ENCODE measurements at regions not wholly inside any gene's neighbourhood (a gene's known extent, or its start where the extent isn't known, plus 50 kb on each side); places are given as distances from the start of the nearest gene placed in this dataset.

GRCh38 chr12:83997423-83997822 is 915.2 kb downstream of the SLC6A15 start:
- ChIA-PET POLR2A (no interaction called here), CTCF (no interaction called here)
- no peak overlapping the region for H3K27ac ChIP-seq (ENCODE audit: low read depth, low read length)
- no peak for TF ChIP-seq CTCF (IDR thresholded peaks at IDR 0.05; ENCODE audit: low read depth, low read length)
- no peak for DNase-seq (ENCODE audit: low read depth, low spot score)
- H3K9me3 ChIP-seq (ENCODE audit: control insufficient read depth, insufficient read depth, low read length) = no peaks in the 10 kb centered on the region
- no peaks in the 10 kb centered on the region for H3K27me3 ChIP-seq (ENCODE audit: control insufficient read depth, insufficient read depth, low read length)
- no peak overlapping the region for H3K4me3 ChIP-seq (ENCODE audit: low read depth, low read length)

GRCh38 chr12:83996671-83997070 is 915.9 kb downstream of the SLC6A15 start:
- TF ChIP-seq CTCF (IDR thresholded peaks at IDR 0.05; ENCODE audit: low read depth, low read length) = no peak
- ChIA-PET POLR2A (no interaction called here), CTCF (no interaction called here)

GRCh38 chr12:83985084-83985483 is 927.5 kb downstream of the SLC6A15 start:
- CTCF ChIA-PET = interaction anchor here (1.6 kb wide), 1 partner anchor 16 kb away, joined by 3 read pairs; no protein-coding TSS in a partner anchor
- DNase-seq (ENCODE audit: low read depth, low spot score) = no peak
- no peak for TF ChIP-seq CTCF (IDR thresholded peaks at IDR 0.05; ENCODE audit: low read depth, low read length)
- Histone ChIP-seq H3K9me3 (ENCODE audit: control insufficient read depth, insufficient read depth, low read length) (no peaks in the 10 kb centered on the region), H3K27ac (ENCODE audit: low read depth, low read length) (no peak overlapping the region), H3K27me3 (ENCODE audit: control insufficient read depth, insufficient read depth, low read length) (no peaks in the 10 kb centered on the region), H3K4me3 (ENCODE audit: low read depth, low read length) (no peak overlapping the region)
- POLR2A ChIA-PET = no interaction called here

More at GRCh38 chr12:83996671-83997070, 915.9 kb downstream of the SLC6A15 start:
- Histone ChIP-seq H3K9me3 (ENCODE audit: control insufficient read depth, insufficient read depth, low read length) (no peaks in the 10 kb centered on the region), H3K4me3 (ENCODE audit: low read depth, low read length) (no peak overlapping the region), H3K27me3 (ENCODE audit: control insufficient read depth, insufficient read depth, low read length) (no peaks in the 10 kb centered on the region), H3K27ac (ENCODE audit: low read depth, low read length) (no peak overlapping the region)
- DNase-seq (ENCODE audit: low read depth, low spot score) = no peak

- CTCF ChIA-PET = no interaction called here
- Histone ChIP-seq H3K4me3 (ENCODE audit: low read depth, low read length) (no peak overlapping the region), H3K27me3 (ENCODE audit: control insufficient read depth, insufficient read depth, low read length) (no peaks in the 10 kb centered on the region), H3K27ac (ENCODE audit: low read depth, low read length) (no peak overlapping the region), H3K9me3 (ENCODE audit: control insufficient read depth, insufficient read depth, low read length) (no peaks in the 10 kb centered on the region)
- DNase-seq (ENCODE audit: low read depth, low spot score) = no peak
- POLR2A ChIA-PET = no interaction called here
- no peak for TF ChIP-seq CTCF (IDR thresholded peaks at IDR 0.05; ENCODE audit: low read depth, low read length)
Measured at GRCh38 chr12:83980398-83980797, 932.2 kb downstream of the SLC6A15 start.

GRCh38 chr12:83979785-83980184 is 932.8 kb downstream of the SLC6A15 start:
- H3K9me3 ChIP-seq (ENCODE audit: control insufficient read depth, insufficient read depth, low read length) = no peaks in the 10 kb centered on the region
- no peak overlapping the region for H3K27ac ChIP-seq (ENCODE audit: low read depth, low read length)
- POLR2A ChIA-PET = no interaction called here
- H3K27me3 ChIP-seq (ENCODE audit: control insufficient read depth, insufficient read depth, low read length) = no peaks in the 10 kb centered on the region
- no peak for TF ChIP-seq CTCF (IDR thresholded peaks at IDR 0.05; ENCODE audit: low read depth, low read length)
- CTCF ChIA-PET = no interaction called here
- no peak for DNase-seq (ENCODE audit: low read depth, low spot score)
- no peak overlapping the region for H3K4me3 ChIP-seq (ENCODE audit: low read depth, low read length)

Data from AG04450 (cell line).